ENCODE measurements at regions not wholly inside any gene's neighbourhood (a gene's known extent, or its start where the extent isn't known, plus 50 kb on each side); places are given as distances from the start of the nearest gene placed in this dataset.
A peak's percentile ranks its signal among the peaks of the same experiment; 100 is the strongest.
"Not testable (repeated sequence)": the region's sequence is repeated elsewhere in the genome, so short reads cannot be mapped to it uniquely, and the experiment has no call there.

DNA sequence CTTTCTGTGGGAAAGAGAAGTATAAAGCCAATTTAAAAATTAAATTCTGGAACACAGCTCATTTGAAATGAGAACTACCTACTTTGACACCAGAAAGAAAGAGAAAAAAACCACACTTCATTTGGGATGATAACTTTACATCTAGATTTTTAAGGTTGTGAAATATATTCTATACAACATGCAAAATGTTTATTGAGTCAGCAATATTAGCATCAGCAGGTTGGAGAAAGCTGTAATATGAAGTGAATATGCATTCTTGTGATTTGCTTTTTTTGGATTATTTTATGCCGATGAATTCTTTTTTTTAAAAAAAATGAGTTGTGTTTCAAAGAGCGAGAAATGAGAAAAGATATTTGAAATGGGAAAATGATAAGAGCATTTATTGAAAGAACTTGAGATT is 307.0 kb upstream of the DPPA4 start:
- in situ Hi-C loops (cut with MboI; ENCODE audit: low pct_unique_long_range_greater_than_20kb, low sequenced_read_pairs), result no loop called here
- no peak for DNase-seq

DNA sequence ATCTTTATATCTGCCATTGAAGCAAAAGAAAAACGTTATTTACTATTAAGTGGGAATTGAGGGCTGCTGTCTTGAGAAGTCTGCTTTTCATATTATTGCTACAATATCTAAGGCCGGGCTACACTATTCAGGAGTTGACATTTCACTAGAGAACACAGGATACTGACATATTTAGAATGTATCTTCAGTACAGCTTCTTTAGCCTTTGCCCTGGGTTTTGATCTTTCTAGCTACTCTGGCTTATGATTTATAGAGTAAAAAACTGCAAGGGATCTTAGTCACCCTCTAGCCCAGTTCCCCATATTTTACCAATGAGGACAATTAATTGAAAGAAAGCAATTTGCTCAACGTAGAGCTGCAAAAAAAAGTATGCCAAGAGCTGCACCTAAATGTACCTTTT is 307.4 kb upstream of the DPPA4 start:
- in situ Hi-C loops (cut with MboI; ENCODE audit: low pct_unique_long_range_greater_than_20kb, low sequenced_read_pairs), result no loop called here
- DNase-seq, result no peak

DNA sequence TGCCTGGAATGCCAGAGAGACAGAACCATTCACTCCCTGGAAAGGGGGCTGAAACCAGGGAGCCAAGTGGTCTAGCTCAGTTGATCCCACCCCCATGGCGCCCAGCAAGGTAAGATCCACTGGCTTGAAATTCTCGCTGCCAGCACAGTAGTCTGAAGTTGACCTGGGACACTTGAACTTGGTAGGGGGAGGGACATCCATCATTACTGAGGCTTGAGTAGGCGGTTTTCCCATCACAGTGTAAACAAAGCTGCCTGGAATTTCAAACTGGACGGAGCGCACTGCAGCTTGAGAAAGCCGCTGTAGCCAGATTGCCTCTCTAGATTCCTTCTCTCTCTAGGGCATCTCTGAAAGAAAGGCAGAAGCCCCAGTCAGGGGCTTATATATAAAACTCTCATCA is 310.7 kb upstream of the DPPA4 start:
- DNase-seq, result no peak
- in situ Hi-C loops (cut with MboI; ENCODE audit: low pct_unique_long_range_greater_than_20kb, low sequenced_read_pairs), result no loop called here

DNA sequence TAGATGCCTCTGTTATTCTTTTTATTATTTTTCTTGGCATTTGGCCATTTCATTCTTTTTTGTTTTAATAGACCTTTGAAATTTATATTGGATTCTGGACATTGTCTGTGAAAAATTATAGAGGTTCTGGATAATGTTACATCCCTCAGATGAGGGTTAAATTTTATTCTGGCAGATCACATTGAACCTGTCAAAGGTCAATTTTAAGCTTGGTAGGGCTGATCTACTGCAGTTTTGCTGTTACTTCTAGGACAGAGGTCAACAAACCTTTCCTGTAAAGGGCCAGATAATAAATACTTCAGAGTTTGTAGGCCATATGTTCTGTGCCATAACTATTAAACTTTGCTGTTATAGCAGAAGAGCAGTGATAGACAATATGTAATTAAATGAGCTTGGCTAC is 318.9 kb upstream of the DPPA4 start:
- no peak for DNase-seq
- in situ Hi-C loops (cut with MboI; ENCODE audit: low pct_unique_long_range_greater_than_20kb, low sequenced_read_pairs), result no loop called here

DNA sequence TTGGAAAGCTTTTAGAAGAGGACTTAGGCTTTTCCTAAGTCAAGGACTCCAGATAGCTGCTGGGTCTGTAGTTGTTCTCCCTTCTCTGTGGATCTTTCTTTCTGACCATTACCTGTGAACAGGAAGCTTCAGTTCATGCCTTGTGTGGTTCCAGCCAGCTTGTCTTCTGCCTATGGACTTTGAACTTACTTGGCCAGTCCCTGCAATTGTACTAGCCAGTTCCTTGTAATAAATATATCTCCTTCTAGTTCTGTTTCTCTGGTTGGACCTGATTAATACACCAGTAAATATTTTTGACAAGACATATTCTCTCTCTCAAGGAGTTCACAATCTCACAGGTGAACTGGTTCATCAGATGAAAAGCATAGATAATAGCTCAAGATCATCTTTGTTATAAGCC is 341.3 kb upstream of the DPPA4 start:
- no peak for DNase-seq
- in situ Hi-C loops (cut with MboI; ENCODE audit: low pct_unique_long_range_greater_than_20kb, low sequenced_read_pairs), result no loop called here

DNA sequence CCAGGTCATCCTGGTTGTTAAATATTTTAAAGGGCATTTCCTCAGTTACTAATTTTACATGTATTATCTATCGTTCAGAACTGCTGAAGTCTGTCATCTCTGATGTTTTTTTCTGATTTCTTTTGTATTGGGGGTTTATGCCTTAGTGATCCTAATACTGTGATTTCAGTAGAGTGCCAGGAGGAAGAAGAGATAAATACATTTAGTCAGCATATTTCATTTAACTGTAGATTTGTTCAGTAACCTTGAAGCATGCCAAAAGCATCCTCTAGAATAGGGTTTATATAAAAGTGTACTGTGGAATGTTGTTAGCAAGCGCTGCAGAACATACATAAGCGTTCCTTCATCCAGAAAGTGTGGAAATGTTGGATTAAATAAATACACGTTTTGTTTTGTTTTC is 342.3 kb upstream of the DPPA4 start:
- in situ Hi-C loops (cut with MboI; ENCODE audit: low pct_unique_long_range_greater_than_20kb, low sequenced_read_pairs), result no loop called here

DNA sequence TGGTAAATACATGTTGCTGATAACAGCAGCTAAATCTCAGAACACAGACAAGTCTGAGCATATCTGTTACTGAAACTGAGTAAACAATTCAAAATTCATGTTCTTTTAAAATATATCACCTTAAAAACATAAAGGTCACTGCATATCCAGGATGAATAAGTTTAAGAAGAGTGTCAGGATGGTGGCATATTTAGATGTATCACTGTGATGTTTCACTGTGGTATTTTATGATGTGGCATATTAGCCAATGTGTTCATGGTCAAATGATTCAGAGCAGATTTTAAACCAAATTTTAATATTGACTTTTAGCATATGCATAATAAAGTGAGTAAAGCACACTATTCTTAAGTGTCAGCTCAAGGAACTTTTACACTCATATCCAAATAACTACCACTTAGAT is 346.4 kb upstream of the DPPA4 start:
- in situ Hi-C loops (cut with MboI; ENCODE audit: low pct_unique_long_range_greater_than_20kb, low sequenced_read_pairs), result no loop called here
- no peak for DNase-seq

More for the DNA sequence above, 342.3 kb upstream of the DPPA4 start:
- DNase-seq, result no peak

DNA sequence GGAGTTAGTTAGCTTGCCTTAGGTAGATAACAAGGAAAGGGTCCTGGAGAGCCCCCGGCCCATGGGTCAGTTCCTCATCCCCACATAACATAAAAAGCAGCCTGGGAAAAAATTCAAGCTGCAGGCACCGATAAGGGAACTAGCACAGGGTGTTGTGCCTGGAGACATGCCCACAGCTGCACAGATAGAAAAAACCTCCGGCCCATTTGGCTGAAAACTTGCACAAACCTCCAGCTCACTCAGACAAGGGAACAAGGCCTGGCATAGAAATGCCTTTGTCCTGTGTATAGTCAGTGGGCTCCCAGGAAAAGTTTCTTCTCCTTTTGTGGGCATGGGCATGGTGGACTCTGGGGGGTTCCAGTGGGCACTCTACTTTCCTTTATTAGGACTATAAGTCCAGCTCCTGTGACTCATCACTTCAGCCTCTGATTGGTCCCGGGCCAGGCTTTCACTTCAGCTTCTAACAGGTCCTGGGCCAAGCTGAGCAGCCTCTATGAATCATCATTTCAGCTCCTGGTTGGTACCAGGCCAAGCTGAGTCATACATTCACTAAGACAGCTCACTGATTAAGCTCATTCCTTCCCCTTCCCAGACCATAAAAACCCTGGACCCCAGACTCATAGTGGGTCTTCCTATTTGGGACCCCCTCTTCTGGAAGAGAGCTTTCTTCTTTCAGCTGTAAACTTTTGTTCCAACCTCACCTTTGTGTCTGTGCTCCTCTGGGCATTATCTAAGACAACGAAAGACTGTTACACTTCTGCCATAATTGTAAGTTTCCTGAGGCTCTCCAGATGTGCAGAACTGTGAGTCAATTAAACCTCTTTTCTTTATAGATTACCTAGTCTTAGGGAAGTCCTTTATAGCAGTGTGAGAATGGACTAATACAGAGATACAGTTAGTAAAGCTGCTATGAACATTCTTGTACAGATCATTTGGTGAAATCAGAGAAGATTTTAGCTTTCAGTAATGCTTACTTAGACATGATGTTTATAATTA is 348.0 kb upstream of the DPPA4 start:
- DNase-seq, result no peak
- in situ Hi-C loops (cut with MboI; ENCODE audit: low pct_unique_long_range_greater_than_20kb, low sequenced_read_pairs), result no loop called here

DNA sequence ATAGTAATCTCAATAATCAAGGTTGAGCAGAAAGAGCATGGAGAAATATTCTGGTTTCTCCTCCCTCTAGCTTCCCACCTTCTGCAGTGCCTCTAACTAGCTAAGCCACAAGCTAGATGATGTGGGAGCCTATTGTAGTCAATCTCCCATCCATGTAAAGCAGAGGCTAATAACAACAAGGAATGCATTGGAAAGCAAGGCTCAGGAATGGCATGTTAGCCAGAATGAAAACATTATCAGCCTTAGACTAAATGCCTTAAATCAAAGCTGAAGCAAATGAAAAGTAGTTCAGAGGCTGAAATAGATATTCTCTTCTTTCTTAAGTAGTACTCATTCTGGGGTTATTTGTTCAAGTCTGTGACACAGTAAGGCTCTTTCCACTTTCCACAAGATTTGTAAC is 350.3 kb upstream of the DPPA4 start:
- no peak for DNase-seq
- in situ Hi-C loops (cut with MboI; ENCODE audit: low pct_unique_long_range_greater_than_20kb, low sequenced_read_pairs), result no loop called here

DNA sequence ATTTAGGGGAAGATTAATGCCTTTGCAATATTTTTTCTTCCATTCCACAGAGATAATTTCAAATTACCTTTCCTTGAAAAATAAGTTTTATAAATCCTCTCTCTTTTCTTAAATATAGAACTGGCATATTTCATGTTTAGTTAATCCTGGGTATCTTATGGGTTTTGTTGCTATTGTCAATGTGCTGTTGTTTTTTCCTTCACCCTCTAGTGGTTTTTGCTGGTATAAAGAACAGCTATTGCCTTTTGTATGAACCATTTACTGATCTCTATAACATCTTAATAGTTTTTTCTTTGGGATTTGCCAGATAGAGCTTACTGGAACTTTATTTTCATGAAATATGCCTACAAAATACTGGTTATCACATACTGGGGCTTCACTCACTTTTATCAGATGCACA is 359.6 kb upstream of the DPPA4 start:
- DNase-seq, result no peak
- in situ Hi-C loops (cut with MboI; ENCODE audit: low pct_unique_long_range_greater_than_20kb, low sequenced_read_pairs), result no loop called here

DNA sequence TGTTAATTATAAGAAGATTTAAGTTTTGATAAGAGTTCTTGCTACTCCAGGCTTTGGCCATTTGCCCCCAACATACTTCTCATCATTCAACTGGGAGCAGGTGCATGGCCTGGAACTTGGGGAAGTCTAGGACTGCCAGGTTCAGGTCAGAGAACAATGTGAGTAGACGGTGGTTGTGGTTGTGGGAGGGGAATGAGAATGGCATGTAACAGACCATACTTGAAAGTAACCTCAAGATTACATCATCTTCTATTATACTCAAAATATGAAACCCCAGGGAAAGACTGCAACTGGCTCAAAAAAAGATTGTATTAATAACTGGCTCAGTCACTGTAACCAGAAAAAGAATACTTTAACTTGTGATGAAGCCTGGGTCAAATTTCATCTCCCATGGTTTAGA is 364.9 kb upstream of the DPPA4 start:
- DNase-seq, result no peak
- in situ Hi-C loops (cut with MboI; ENCODE audit: low pct_unique_long_range_greater_than_20kb, low sequenced_read_pairs), result no loop called here

DNA sequence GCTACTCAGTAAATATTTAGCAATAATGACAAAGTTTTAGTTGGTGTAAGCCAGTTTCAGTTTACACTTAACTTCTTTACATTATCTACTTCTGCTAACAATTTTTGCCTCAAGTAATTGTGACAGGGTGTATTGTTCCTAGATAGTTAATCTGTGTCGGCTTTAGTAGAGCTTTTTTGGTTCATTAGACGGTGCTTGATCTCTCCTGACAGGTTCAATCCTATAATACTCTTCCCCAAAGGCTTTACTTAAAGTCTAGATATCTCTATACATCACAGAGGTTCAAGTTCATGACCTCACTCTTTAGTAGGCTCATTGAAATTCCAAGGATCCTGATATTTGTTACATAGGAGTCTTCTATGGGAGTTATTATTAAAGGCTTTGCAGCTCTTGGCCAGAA is 365.6 kb upstream of the DPPA4 start:
- DNase-seq, result no peak

DNA sequence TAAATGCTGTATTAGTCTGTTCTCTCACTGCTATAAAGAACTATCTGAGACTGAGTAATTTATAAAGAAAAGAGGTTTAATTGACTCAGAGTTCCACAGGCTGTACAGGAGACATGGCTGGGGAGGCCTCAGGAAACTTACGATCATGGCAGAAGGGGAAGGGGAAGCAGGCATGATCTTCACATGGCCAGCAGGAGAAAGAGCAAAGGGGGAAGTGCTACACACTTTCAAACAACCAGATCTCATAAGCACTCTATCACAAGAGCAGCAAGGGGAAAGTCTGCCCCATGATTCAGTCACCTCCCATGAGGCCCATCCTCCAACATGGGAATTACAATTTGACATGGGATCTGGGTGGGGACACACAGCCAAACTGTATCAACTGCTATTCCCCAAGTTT is 367.8 kb upstream of the DPPA4 start:
- in situ Hi-C loops (cut with MboI; ENCODE audit: low pct_unique_long_range_greater_than_20kb, low sequenced_read_pairs); DNase-seq: not testable (repeated sequence)

More for the DNA sequence above, 365.6 kb upstream of the DPPA4 start:
- in situ Hi-C loops (cut with MboI; ENCODE audit: low pct_unique_long_range_greater_than_20kb, low sequenced_read_pairs), result no loop called here

DNA sequence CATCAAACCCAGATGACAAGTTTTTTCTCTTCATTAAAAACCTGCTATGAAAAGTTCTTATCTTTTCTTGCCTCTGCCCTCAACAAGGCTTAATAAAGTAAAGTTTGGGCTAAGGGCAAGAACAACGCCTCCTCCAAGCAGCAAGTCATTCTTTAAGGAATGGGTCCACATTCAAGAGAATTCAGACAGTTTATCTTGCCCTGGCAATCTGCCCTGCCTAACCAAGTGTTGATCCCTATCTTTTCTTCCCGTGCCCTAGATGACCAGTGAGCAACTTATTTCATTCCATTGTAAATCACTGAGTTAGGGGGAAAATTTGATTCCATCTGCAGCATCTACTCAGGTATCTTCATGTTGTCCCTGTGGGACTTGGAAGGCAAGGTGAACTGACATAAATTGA is 370.3 kb upstream of the DPPA4 start:
- DNase-seq, result no peak
- in situ Hi-C loops (cut with MboI; ENCODE audit: low pct_unique_long_range_greater_than_20kb, low sequenced_read_pairs), result no loop called here

DNA sequence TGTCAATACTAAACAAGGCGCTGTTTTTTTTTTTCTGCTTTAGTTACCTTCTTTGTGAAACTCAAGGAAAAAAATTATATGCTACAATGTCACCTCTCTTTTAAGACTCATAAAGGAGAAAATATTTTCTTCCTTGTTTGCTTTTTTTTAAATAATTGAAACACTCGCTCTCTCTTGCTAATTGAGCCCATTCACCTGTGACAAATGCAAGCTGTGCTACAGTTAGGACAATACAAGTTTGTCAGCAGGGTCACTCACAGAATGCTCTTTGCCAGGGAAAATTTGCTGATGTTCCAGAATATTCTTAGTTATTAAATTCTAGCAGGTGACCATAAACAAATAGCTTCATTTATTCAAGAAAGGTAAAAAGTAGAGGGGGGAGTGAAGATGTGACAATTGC is 375.9 kb upstream of the DPPA4 start:
- DNase-seq, result no peak
- in situ Hi-C loops (cut with MboI; ENCODE audit: low pct_unique_long_range_greater_than_20kb, low sequenced_read_pairs), result no loop called here

DNA sequence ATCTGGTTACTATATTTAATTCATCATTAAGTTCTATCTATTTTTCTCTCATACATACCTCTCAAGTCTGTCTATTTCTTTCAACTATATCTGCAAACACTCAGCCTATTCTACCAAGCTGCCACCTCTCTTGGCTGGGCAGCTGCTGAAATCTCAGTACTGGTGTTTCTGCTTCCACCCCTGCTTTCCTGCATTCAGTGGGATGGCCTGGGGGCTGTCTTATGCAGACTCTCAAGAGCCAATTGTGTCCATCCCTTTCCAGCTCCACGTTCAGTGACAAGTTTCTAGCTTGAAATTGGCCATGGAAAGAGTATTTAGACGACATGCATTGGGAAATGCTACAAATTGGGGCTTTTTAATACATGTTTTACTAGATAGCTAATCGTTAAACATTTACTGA is 378.4 kb upstream of the DPPA4 start:
- DNase-seq, result no peak
- in situ Hi-C loops (cut with MboI; ENCODE audit: low pct_unique_long_range_greater_than_20kb, low sequenced_read_pairs), result no loop called here

DNA sequence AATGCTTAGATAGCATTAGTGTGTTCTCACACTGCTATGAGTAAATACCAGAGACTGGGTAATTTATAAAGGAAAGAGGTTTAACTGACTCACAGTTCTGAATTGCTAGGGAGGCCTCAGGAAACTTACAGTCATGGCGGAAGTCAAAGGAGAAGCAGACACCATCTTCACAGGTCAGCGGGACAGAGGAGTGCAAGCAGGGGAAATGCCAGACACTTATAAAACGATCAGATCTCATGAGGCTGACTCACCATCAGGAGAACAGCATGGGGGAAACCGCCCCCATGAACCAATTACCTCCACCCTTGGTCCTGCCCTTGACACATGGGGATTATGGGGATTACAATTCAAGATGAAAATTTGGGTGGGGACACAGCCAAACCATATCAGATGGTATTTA is 381.5 kb upstream of the DPPA4 start:
- no peak for DNase-seq
- in situ Hi-C loops (cut with MboI; ENCODE audit: low pct_unique_long_range_greater_than_20kb, low sequenced_read_pairs), result no loop called here

DNA sequence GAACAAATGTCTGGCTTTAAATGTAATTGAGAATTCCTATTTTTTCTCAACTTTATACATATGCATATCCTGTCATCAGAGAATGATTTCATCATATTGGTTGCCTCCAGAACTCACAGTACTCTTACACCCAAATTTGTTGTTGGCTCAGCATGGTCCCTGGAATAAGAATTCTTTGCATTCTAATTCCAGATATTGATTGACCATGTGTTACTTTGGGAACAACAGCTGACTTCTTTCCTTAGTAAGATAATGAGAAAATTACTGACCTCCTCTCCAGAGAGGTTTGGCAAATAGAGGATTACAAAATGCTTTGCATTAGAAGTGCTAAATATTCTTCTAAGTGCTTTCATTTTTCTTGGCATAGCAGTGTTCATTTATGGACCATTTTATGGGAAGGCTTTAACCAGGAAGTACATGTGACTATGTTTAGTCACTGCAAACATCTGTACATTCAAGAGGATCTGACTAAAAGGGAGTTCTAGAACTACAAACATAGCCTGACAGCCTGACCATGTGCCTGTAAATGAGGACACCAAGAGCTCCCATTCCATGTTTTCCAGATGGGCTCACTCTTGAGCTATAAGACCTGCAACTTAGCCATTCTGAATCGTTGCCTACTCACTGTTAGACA is 391.6 kb upstream of the DPPA4 start:
- in situ Hi-C loops (cut with MboI; ENCODE audit: low pct_unique_long_range_greater_than_20kb, low sequenced_read_pairs), result no loop called here

DNA sequence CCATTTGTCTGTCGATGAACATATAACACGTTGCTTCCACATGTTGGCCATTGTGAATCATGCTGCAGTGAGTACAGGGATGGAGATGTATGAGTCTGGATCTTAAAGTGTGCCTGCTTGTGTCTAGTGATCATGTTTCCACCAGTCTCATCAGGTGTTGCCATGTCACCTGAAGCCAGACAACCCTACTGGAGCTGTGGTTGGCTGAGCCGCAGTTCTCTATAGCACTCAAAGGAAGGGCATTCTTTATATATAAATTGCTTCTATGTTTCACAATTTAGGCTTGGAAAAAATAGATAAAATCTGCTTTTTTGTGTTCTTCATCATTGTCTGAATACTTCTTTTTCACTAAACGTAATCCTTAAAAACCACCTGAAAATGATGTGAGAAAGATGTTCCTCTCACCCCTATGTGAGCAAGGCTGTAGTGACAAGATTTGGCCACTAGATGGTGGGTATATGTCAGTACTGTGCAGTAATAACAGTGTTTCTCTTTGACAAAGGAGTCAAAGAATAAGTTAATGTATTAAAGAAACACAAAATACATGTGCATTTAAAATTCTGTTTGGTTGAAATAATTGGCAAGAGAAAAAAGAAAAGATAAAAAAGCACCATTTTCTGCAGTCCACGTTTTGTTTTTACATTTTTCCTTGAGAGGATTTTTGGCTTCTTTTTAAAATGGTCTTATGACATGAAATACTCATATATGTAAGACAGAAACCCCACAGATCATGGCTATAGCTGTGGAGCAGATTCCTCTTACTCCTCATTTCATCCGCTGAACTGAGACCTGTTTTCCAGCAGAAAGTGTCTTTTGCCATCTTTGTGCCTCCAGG is 394.5 kb upstream of the DPPA4 start:
- peak; percentile 51 for DNase-seq
- in situ Hi-C loops (cut with MboI; ENCODE audit: low pct_unique_long_range_greater_than_20kb, low sequenced_read_pairs), result no loop called here

More for the DNA sequence above, 391.6 kb upstream of the DPPA4 start:
- no peak for DNase-seq

DNA sequence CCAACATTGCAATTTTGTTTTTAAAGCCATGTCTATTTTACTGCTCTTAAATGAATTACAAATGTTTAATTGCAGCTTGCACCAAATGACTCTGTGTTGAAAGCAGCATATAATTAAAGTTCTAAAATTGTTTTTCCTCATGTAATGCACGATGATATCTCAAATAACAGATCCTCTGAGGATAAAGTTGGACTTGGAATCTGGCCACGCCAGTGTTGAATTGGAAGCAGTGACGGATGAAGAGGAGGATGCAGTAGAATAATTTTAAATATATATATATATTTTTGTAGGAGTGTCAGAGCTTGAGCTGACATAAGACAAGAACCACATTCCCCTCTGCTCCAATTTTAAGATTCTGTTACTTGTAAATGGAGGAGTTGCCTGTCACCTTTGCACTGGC is 406.6 kb upstream of the DPPA4 start:
- no peak for DNase-seq
- in situ Hi-C loops (cut with MboI; ENCODE audit: low pct_unique_long_range_greater_than_20kb, low sequenced_read_pairs), result no loop called here
